CD4-positive, alpha-beta T cell treated with Interleukin-10 for 1 hour (primary cell): ENCODE measurements at regions not wholly inside any gene's neighbourhood (a gene's known extent, or its start where the extent isn't known, plus 50 kb on each side); places are given as distances from the start of the nearest gene placed in this dataset.
"Not testable (repeated sequence)": the region's sequence is repeated elsewhere in the genome, so short reads cannot be mapped to it uniquely, and the experiment has no call there.

Experiments
- DNase-seq: peaks from one replicate; pipeline ENCODE4 v3.0.0-alpha.2; 2020

DNA sequence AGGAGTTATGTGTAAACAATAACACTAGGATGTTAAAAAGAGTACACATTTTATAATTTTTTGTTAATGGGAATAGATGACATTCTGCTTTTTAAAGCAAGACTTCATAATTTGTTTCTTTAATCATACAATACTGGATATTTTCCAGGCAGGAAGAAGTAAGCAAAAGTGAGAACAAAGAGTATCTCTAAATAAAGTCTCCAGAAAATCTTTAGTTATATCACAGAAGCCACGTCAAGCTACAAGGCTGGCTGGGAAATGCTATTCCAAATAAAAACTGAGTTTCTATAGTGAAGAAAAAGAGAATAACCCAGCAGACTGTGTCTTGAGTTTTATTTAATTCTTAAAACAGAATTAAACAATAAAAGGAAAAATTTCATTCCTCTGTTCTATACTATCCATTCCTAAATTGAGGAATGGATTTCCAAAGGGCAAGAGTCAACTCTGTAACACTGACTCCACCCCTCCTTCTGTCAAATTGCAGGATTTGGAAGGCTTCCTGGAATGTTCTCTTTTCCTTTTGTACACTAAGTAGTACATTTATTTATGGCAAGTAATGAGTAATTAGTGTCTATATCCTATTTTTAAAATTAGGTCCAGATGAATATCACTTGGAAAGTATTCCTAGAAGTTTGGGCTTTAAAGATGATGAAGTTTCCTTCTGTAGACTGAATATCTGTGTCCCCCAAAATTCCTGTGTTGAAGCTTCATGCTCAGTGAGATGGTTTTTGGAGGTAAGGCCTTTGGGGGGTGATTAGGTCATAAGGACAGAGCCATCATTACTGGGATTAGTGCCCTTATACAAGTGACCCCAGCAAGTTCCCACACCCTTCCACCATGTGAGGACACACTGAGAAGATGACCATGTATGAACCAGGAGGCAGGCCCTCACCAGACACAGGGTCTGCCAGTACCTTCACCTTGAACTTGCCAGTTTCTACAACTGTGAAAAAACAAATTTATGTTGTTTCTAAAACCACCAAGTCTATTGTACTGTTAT, 290.9 kb downstream of the CRPPA start:
- DNase-seq, result no peak

DNA sequence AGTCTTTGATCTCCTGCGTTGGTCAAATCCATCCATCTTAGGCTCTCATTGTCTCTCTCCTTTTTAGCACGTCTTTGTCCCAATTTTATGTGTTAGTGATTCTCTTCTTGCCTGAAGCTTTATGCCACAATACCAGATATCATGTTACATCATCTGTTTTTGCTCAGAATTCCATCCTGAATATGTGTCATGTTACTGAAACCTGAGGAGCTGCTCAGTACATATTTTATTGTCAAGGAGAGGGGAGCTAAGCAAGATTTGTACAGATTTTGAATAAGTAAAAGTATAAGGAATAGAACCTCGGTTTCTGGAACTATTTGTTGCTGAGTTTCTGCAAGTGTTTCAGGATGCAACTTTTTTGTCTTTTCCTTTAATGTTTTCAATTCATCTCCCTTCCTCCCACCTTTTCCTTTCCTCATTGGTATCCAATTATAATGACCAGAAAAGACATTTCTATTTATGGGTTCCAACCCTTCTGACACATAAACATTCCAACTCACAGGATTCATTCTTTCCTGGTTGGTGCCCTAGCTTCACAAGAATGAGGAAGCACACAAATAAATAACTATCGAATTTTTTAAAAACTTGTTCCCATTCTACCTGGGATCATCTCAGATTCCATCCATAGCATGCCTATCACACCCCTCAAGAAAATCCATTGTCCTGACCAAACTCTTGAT, 291.8 kb downstream of the CRPPA start:
- no peak for DNase-seq

- DNase-seq, result no peak
Measured at GRCh38 chr7:16123117-16123770, 298.1 kb downstream of the CRPPA start.

DNA sequence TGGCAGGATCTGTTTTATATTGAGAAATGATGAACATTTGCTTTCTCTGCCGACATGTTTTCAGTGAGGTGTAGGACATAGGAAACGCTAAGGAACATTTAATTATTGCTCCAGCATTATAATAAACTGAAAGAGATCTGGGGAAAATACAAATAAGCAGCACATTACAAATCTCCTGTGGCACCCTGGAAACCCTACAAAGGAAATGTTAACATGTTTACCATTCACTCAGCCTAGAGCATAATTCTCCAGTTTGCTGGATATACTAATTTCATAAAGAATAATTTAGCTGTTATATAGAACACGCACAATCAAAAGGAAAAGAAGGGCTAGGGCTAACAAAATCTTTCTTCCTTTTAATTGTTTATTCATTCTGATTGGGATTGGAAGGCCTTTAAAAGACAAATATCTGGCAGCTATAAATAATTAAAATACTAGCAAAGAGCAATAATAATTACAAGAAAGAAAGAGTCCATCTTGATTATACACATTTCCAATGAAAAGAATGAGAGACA, 299.4 kb downstream of the CRPPA start:
- no peak for DNase-seq

GRCh38 chr7:16115374-16115773, 306.0 kb downstream of the CRPPA start:
- DNase-seq, result no peak

- no peak for DNase-seq
Measured at GRCh38 chr7:16114633-16115032, 306.7 kb downstream of the CRPPA start.

- DNase-seq, result no peak
Measured at GRCh38 chr7:16114071-16114470, 307.3 kb downstream of the CRPPA start.

DNA sequence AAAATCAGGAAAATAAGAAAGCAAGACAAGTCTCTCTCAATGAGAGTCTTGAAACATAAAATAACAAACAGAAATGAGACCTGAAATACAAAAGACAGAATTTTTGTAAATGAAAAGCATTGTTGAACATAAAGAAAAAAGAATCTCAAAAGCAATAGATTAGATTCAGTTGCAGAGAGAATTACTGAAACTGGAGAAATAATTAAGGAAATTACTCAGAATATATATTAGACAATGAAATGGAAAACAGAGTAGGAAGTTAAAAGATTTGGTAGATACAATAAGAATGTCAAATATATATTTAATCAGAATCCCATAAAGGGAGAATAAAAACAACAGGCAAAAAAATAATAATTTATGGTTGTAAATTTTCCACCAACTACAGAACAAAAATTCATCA, 308.3 kb downstream of the CRPPA start:
- DNase-seq, result no peak

GRCh38 chr7:16106869-16107268, 314.5 kb downstream of the CRPPA start:
- DNase-seq, result no peak

DNA sequence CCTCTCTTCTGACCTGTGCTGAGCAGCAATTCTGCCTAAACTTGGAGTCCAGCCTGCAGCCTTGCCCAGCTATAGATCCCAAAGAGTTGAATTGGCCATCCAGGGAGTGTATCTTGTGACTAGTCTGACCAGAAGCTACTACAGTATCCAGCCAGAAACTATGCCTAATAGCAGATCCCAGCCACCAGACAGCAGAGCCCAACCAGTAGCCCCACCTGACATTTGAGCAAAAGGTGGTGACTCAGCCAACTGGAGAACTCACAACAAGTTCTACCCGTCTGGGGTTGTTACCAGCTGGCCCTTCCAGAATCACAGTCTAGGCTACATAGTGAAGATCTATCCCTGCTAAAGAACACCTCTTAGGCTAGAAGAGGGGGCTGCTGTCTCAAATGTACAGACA, 315.0 kb downstream of the CRPPA start:
- DNase-seq, result no peak

GRCh38 chr7:16099302-16099849, 322.0 kb downstream of the CRPPA start:
- no peak for DNase-seq

DNA sequence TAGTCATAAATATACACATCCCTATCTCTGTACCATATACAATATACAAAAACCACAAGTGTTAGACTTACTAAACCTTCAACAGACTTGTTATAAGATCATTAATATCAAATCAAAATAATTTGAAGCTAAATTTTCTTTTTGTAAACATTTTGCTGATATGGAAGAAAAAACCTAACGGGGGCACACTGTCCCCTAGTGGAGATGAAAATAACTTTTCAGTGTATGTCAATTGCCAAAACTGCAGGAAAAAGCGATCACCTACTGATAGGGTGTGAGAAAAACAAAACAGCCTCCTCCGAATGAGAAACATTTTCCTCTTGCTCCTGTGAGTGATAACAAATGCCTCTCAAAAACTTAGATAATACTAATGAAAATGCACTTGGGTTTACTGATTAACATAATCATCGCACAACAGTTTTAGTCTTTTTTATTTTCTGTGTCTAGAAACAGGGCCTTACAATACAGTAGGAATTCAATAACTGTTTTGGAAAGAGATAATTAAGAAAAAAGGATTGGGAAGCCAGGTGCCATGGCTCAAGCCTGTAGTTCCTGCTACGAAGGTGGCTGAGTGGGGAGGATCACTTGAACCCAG, 322.7 kb downstream of the CRPPA start:
- no peak for DNase-seq

GRCh38 chr7:16098058-16098457, 323.3 kb downstream of the CRPPA start:
- DNase-seq, result no peak

DNA sequence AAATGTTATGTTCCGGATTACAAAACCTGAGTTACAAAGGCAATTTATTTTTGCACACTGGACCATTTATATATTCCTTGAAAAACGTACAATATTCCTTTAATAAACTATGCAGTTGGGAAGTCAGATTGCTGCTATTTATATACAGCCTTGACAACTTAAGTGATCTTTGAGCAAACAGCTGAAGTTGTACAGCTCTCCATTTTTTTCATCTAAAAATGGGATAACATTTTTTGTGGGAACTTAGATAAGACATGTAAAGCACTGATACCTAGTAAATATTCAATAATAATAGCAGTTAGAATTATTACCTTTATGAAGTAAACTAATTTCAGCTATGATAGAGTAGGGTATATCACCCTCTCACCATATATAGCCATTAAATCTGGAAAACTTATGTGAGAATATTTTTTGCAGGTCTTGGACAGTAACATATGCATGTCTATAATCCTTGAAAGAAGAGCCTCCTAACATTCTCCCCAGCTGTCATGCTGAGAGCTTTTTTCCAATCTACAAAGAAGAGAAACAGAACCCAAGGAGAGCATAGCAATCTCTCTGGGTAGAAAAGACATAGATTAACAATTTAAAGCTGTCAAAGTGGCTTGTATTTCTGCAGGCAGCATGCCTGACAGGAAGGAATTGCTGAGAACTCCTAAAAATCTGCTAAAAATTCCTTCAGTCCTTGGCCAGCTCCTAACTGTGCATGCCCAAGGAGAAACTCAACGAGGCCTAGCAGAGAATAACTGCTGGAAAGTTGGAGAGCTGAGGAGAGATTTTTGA, 326.0 kb downstream of the CRPPA start:
- no peak for DNase-seq

- no peak for DNase-seq
Measured at GRCh38 chr7:16094651-16095050, 326.7 kb downstream of the CRPPA start.

DNA sequence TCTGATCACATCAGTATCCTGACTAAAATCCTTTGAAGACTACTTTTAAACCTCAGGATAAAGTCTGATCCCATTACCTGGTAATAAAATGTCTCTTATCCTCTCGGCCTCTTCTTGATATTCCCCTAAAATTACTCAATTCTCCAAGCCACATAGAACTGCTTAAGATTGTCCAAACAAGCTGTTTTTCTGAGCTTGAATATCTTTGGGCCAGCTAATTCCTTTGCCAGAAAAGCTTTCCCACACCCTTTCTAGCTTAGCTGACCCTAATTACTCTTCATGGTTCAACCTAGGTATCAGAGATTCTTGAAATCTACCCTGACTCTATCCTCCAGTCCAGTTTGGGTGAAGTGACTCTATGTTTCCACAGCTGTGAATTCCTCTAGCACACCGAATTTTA, 328.6 kb downstream of the CRPPA start:
- no peak for DNase-seq

GRCh38 chr7:16091701-16092310, 329.5 kb downstream of the CRPPA start:
- no peak for DNase-seq

GRCh38 chr7:16089801-16090200, 331.5 kb downstream of the CRPPA start:
- no peak for DNase-seq

- DNase-seq, result no peak
Measured at GRCh38 chr7:16089191-16089590, 332.1 kb downstream of the CRPPA start.

DNA sequence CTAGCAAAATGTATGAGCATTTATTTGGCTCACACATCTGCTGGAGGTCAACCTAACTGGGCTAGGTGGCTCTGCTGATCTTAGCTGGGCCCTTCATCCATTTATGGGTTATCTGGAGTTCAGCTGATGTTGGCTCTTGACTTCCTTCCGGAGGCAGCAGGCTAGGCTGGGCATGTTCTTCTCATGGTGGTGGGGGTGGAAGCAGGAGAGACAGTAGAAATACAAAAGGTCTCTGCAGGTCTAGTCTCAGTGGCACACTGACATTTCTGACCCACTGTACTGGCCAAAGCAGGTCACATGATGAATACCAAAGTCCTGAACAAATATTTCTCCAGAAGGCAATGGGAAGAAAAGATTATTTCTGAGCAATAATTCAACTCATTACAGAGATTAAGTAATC, 334.6 kb downstream of the CRPPA start:
- no peak for DNase-seq

- DNase-seq, result not testable (repeated sequence)
Measured at GRCh38 chr7:16085780-16086179, 335.6 kb downstream of the CRPPA start.
